HepG2 (cell line): ENCODE measurements at regions not wholly inside any gene's neighbourhood (a gene's known extent, or its start where the extent isn't known, plus 50 kb on each side); places are given as distances from the start of the nearest gene placed in this dataset.

ENCODE experiments used
- ATAC-seq: fragments of 200-7000 bp; cut with Tn5 transposase; 3 replicates; pipeline ENCODE4 v1.9.1; 2020; ENCODE audit warnings: mild to moderate bottlenecking, moderate library complexity
- BruUV-seq: library from RNA; stranded (reverse); fragments of 400-500 nt; replicated peaks from 2 replicates; lab custom pipeline; 2021; lab: Mats Ljungman, UMichigan
- CTCF ChIA-PET: fragments of 300-600 bp; formaldehyde crosslinking; extraction: SDS; loops from one replicate; lab custom pipeline; 2021; ENCODE audit warnings: low total read pairs, inconsistent platforms, low intra/inter-chr PET ratio; lab: Yijun Ruan, JAX
- POLR2A ChIA-PET: fragments of 350-600 bp; sonication (Branson Sonifier 250); formaldehyde crosslinking; loops from one replicate; lab custom pipeline; 2020; ENCODE audit warnings: antibody characterized with exemption, inconsistent platforms; lab: Yijun Ruan, JAX
- DNase-seq: peaks from one replicate; pipeline ENCODE4 v3.0.0-alpha.2; 2015; ENCODE audit warnings: low spot score
- FAIRE-seq: peaks from 3 replicates; lab custom pipeline; 2011; peaks lifted over from hg19 to GRCh38; lab: Jason Lieb, UNC
- H2AFZ ChIP-seq: one replicate; pipeline ENCODE4 v1.6.1; 2011; ENCODE audit warnings: low read length, inconsistent platforms
- H3K27ac ChIP-seq: fragments of 300-600 bp; 3 replicates; pipeline ENCODE4 v1.8.0; 2011; ENCODE audit warnings: mixed run types, mild to moderate bottlenecking, mixed read lengths, low read length, inconsistent platforms; ENCODE audit not compliant: insufficient read depth; ENCODE audit errors: extremely low read length
- H3K27me3 ChIP-seq, 2 experiments: fragments of 200-600 bp in 1 of 2; 2 replicates in 1 of 2; 3 replicates in 1 of 2; pipeline versions ENCODE4 v1.6.0 to v1.8.0; 2011; ENCODE audit warnings: low read length in 2 of 2, mild to moderate bottlenecking in 2 of 2, moderate library complexity in 2 of 2, inconsistent platforms in 1 of 2; ENCODE audit not compliant: insufficient read depth in 2 of 2, control insufficient read depth in 1 of 2
- H3K36me3 ChIP-seq, 2 experiments: fragments of 200-600 bp in 1 of 2; replicated peaks in 1 of 2; 2 replicates in 1 of 2; 3 replicates in 1 of 2; pipeline versions ENCODE4 v1.5.1 to v1.8.0; 2011; ENCODE audit warnings: low read length in 2 of 2, inconsistent platforms in 1 of 2; ENCODE audit not compliant: insufficient read depth in 2 of 2, control insufficient read depth in 1 of 2
- H3K4me1 ChIP-seq: 2 replicates; pipeline ENCODE4 v1.5.1; 2012; ENCODE audit warnings: low read length, inconsistent platforms; ENCODE audit not compliant: insufficient read depth
- H3K4me2 ChIP-seq: 2 replicates; pipeline ENCODE4 v1.6.0; 2011; ENCODE audit warnings: low read depth, low read length, inconsistent platforms
- H3K4me3 ChIP-seq, 3 experiments: fragments of 200-600 bp in 1 of 3; sonication (generic), shearing (Covaris generic) in 1 of 3; replicated peaks in 1 of 3; 2 replicates each; pipeline ENCODE4 v1.5.1; 2011 to 2016; ENCODE audit warnings: low read length in 3 of 3, inconsistent platforms in 2 of 3, low read depth in 2 of 3, mild to moderate bottlenecking in 2 of 3, control low read depth in 1 of 3, mixed read lengths in 1 of 3; ENCODE audit not compliant: insufficient read depth in 1 of 3
- H3K79me2 ChIP-seq: one replicate; pipeline ENCODE4 v1.6.1; 2011; ENCODE audit warnings: low read length, inconsistent platforms; ENCODE audit not compliant: insufficient read depth
- H3K9ac ChIP-seq: 2 replicates; pipeline ENCODE4 v1.6.0; 2011; ENCODE audit warnings: mild to moderate bottlenecking, low read depth, low read length, inconsistent platforms; ENCODE audit not compliant: insufficient read depth
- H3K9me3 ChIP-seq: 2 replicates; pipeline ENCODE4 v1.5.1; 2012; ENCODE audit warnings: mild to moderate bottlenecking, low read length
- H4K20me1 ChIP-seq: 2 replicates; pipeline ENCODE4 v1.6.0; 2011; ENCODE audit warnings: inconsistent platforms, mild to moderate bottlenecking, low read length, moderate library complexity; ENCODE audit not compliant: insufficient read depth
- CEBPB ChIP-seq: IDR thresholded peaks from 2 replicates; pipeline ENCODE4 v1.6.1; 2011; ENCODE audit warnings: low read depth, low read length, improper control_type of control experiment, borderline replicate concordance
- ETV5 ChIP-seq: IDR thresholded peaks from 2 replicates; pipeline ENCODE4 v1.6.1; 2018; ENCODE audit warnings: missing biosample characterization, missing genetic modification reagents, inconsistent platforms, borderline replicate concordance
- HNRNPUL1 ChIP-seq: fragments of 200-400 bp; formaldehyde crosslinking; IDR thresholded peaks from 2 replicates; pipeline ENCODE4 v1.6.1; 2017; ENCODE audit warnings: low read depth, mild to moderate bottlenecking, low read length, moderate library complexity
- POLR2G ChIP-seq: fragments of 200-400 bp; formaldehyde crosslinking; IDR thresholded peaks from 2 replicates; pipeline ENCODE4 v1.6.1; 2018; ENCODE audit warnings: mild to moderate bottlenecking, low read depth, low read length, moderate library complexity
- PRDM15 ChIP-seq: sonication (generic); formaldehyde crosslinking; IDR thresholded peaks from 2 replicates; pipeline ENCODE4 v1.4.0; 2020; ENCODE audit warnings: missing genetic modification reagents
- RARA ChIP-seq: IDR thresholded peaks from 2 replicates; pipeline ENCODE4 v1.6.1; 2016; ENCODE audit warnings: missing genetic modification reagents, missing compliant biosample characterization
- SAP130 ChIP-seq: IDR thresholded peaks from 2 replicates; pipeline ENCODE4 v1.6.1; 2016; ENCODE audit warnings: low read depth
- ZNF451 ChIP-seq: sonication (generic); formaldehyde crosslinking; IDR thresholded peaks from 2 replicates; pipeline ENCODE4 v1.5.0; 2020; ENCODE audit warnings: mild to moderate bottlenecking, missing genetic modification reagents
- ZNF704 ChIP-seq: sonication (generic); formaldehyde crosslinking; IDR thresholded peaks from 2 replicates; pipeline ENCODE4 v1.8.1; 2023; ENCODE audit warnings: mild to moderate bottlenecking, inconsistent platforms, moderate library complexity, missing genetic modification reagents, borderline replicate concordance
- ZUFSP ChIP-seq: sonication (generic); formaldehyde crosslinking; IDR thresholded peaks from 2 replicates; pipeline ENCODE4 v1.9.0; 2021; ENCODE audit warnings: missing genetic modification reagents, mild to moderate bottlenecking, borderline replicate concordance
- WGBS: methylation state at CpG from one replicate; pipeline ENCODE4 v1.1.6; 2017; ENCODE audit warnings: low lambda C conversion rate; 5-methylcytosine and 5-hydroxymethylcytosine counted together
- in situ Hi-C: cut with HindIII; loops from 2 replicates; pipeline ENCODE4 v1.10.0; 2017; ENCODE audit warnings: low pct_unique_long_range_greater_than_20kb; ENCODE audit not compliant: extremely low pct_ligation_motif_present
- intact Hi-C: fragments of 100-400 bp; cut with micrococcal nuclease; formaldehyde crosslinking; loops from one replicate; pipeline ENCODE4 v1.10.0; 2022; ENCODE audit not compliant: unreplicated experiment
- TF ChIP-seq, protein P1 (sequence below): sonication (generic); formaldehyde crosslinking; IDR thresholded peaks from 2 replicates; pipeline ENCODE4 v1.9.0; 2021; ENCODE audit warnings: missing genetic modification reagents, borderline replicate concordance
- TF ChIP-seq, protein P2 (sequence below), 2 experiments: sonication (generic) in 1 of 2; formaldehyde crosslinking in 1 of 2; IDR thresholded peaks; 2 replicates each; pipeline versions ENCODE4 v1.4.0 to v1.6.1; 2016 to 2020; ENCODE audit warnings: borderline replicate concordance in 1 of 2, low read depth in 1 of 2, mild to moderate bottlenecking in 1 of 2, missing genetic modification reagents in 1 of 2

GRCh38 chr13:24090049-24090448, 70.5 kb upstream of the SPATA13 start:
- BruUV-seq: no TSS peak
- TF ChIP-seq ZUFSP (CRISPR knock-in tag) (no peak), CEBPB (no peak), ZNF704 (CRISPR knock-in tag) (no peak), SAP130 (no peak), ETV5 (no peak), RARA (CRISPR knock-in tag) (no peak), ZNF451 (no peak), HNRNPUL1 (no peak), PRDM15 (CRISPR knock-in tag) (no peak), POLR2G (no peak)
- TF ChIP-seq, protein P1, sequence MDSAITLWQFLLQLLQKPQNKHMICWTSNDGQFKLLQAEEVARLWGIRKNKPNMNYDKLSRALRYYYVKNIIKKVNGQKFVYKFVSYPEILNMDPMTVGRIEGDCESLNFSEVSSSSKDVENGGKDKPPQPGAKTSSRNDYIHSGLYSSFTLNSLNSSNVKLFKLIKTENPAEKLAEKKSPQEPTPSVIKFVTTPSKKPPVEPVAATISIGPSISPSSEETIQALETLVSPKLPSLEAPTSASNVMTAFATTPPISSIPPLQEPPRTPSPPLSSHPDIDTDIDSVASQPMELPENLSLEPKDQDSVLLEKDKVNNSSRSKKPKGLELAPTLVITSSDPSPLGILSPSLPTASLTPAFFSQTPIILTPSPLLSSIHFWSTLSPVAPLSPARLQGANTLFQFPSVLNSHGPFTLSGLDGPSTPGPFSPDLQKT (CRISPR knock-in tag): no peak
- TF ChIP-seq, protein P2, sequence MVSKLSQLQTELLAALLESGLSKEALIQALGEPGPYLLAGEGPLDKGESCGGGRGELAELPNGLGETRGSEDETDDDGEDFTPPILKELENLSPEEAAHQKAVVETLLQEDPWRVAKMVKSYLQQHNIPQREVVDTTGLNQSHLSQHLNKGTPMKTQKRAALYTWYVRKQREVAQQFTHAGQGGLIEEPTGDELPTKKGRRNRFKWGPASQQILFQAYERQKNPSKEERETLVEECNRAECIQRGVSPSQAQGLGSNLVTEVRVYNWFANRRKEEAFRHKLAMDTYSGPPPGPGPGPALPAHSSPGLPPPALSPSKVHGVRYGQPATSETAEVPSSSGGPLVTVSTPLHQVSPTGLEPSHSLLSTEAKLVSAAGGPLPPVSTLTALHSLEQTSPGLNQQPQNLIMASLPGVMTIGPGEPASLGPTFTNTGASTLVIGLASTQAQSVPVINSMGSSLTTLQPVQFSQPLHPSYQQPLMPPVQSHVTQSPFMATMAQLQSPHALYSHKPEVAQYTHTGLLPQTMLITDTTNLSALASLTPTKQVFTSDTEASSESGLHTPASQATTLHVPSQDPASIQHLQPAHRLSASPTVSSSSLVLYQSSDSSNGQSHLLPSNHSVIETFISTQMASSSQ (IDR thresholded peaks at IDR 0.05; ENCODE audit: low read depth): no peak
- TF ChIP-seq, protein P2 (CRISPR knock-in tag; IDR thresholded peaks at IDR 0.05; ENCODE audit: borderline replicate concordance): no peak

More at GRCh38 chr13:24090049-24090448, 70.5 kb upstream of the SPATA13 start:
- intact Hi-C loops: no loop called here
- Histone ChIP-seq H3K27me3 (peaks cover 1 to 27% of the 10 kb centered on the region in 2 experiments; a peak in 3 of 5 replicates), H3K79me2 (no peaks in the 10 kb centered on the region), H4K20me1 (no peaks in the 10 kb centered on the region), H3K4me1 (peaks cover 31% of the 10 kb centered on the region), H2AFZ (no peak overlapping the region), H3K9me3 (no peaks in the 10 kb centered on the region), H3K4me3 (no peak overlapping the region), H3K9ac (no peak overlapping the region), H3K36me3 (no peaks in the 10 kb centered on the region), H3K4me2 (no peak overlapping the region), H3K27ac (no peak overlapping the region)
- no peak for FAIRE-seq
- POLR2A ChIA-PET: no interaction called here
- CTCF ChIA-PET: no interaction called here
- WGBS: 93% methylated on average over 1 of the region's 1 CpG
- in situ Hi-C loops: no loop called here
- no peak for ATAC-seq
- no peak for DNase-seq
